Spleen (tissue), 11 donors: ENCODE measurements at regions not wholly inside any gene's neighbourhood (a gene's known extent, or its start where the extent isn't known, plus 50 kb on each side); places are given as distances from the start of the nearest gene placed in this dataset.

Source experiments
- DNase-seq: peaks from one replicate; pipeline ENCODE4 v3.0.0-alpha.2; 2020
- H3K27ac ChIP-seq, 8 donors: fragments of 200-600 bp; sonication (generic) in 7 of 8; 1 replicate in 4 of 8; 2 replicates in 4 of 8; pipeline versions ENCODE4 v1.5.0 to v1.8.0; 2016 to 2021; ENCODE audit warnings: inconsistent platforms in 4 of 8, mild to moderate bottlenecking in 4 of 8, moderate library complexity in 1 of 8
- H3K27me3 ChIP-seq, 7 donors: fragments of 200-600 bp; sonication (generic) in 6 of 7; replicated peaks in 1 of 7; 1 replicate in 4 of 7; 2 replicates in 3 of 7; pipeline versions ENCODE4 v1.5.0 to v1.8.0; 2016 to 2021; ENCODE audit warnings: inconsistent platforms in 3 of 7, mild to moderate bottlenecking in 1 of 7
- H3K36me3 ChIP-seq, 6 donors: fragments of 200-600 bp; sonication (generic) in 5 of 6; 1 replicate in 4 of 6; 2 replicates in 2 of 6; pipeline versions ENCODE4 v1.5.0 to v1.8.0; 2016 to 2021; ENCODE audit warnings: inconsistent platforms in 2 of 6
- H3K4me1 ChIP-seq, 6 donors: fragments of 200-600 bp; sonication (generic) in 5 of 6; 1 replicate in 3 of 6; 2 replicates in 3 of 6; pipeline versions ENCODE4 v1.5.0 to v1.8.0; 2016 to 2021; ENCODE audit warnings: inconsistent platforms in 3 of 6
- H3K4me3 ChIP-seq, 8 donors: fragments of 200-600 bp; sonication (generic) in 7 of 8; 1 replicate in 4 of 8; 2 replicates in 4 of 8; pipeline versions ENCODE4 v1.5.0 to v1.8.0; 2016 to 2021; ENCODE audit warnings: inconsistent platforms in 4 of 8, mild to moderate bottlenecking in 4 of 8, moderate library complexity in 2 of 8
- H3K9me3 ChIP-seq, 8 donors: fragments of 200-600 bp; sonication (generic) in 7 of 8; 1 replicate in 4 of 8; 2 replicates in 4 of 8; pipeline versions ENCODE4 v1.5.0 to v1.8.0; 2016 to 2021; ENCODE audit warnings: inconsistent platforms in 4 of 8
- CTCF ChIP-seq, 11 experiments: fragments of 200-600 bp in 7 of 11; fragments of 450-650 bp in 4 of 11; sonication (generic) in 4 of 11; IDR thresholded peaks in 8 of 11; conservative IDR thresholded peaks in 3 of 11; 1 replicate in 7 of 11; 2 replicates in 4 of 11; pipeline versions ENCODE4 v1.4.0 to v1.8.0; 2016 to 2021; ENCODE audit warnings: antibody characterized with exemption in 11 of 11, inconsistent platforms in 4 of 11, mild to moderate bottlenecking in 1 of 11
- POLR2A ChIP-seq, 3 donors: fragments of 450-650 bp; IDR thresholded peaks; one replicate each; pipeline ENCODE4 v1.5.1; 2017; ENCODE audit warnings: antibody characterized with exemption in 3 of 3, mild to moderate bottlenecking in 1 of 3
- POLR2AphosphoS5 ChIP-seq, 3 donors: sonication (generic); formaldehyde crosslinking; IDR thresholded peaks; one replicate each; pipeline ENCODE4 v1.5.1; 2017; ENCODE audit warnings: antibody characterized with exemption in 3 of 3
- WGBS, 5 donors: extraction: QIAGEN DNeasy Blood & Tissue Kit in 3 of 5; methylation state at CpG; one replicate each; pipeline versions ENCODE4 v1.1.5 to v1.1.7; 2013 to 2018; 5-methylcytosine and 5-hydroxymethylcytosine counted together
- intact Hi-C: fragments of 100-400 bp; cut with DNase I; formaldehyde crosslinking; loops from one replicate; pipeline ENCODE4 v1.15.0; 2023; ENCODE audit warnings: low total_unique reads
- donor health status: healthy with polysubstance abuse.
- donor health status: DM: no; HTN: no; CAD: no; lungs with moderate emphysema.
- donor health status: DM: no; HTN: no; CAD: no.
- donor health status: Bipolar disorder and iron deficiency.
- donor health status: healthy.
- donor health status: DM: no; HTN: no; CAD: no.
- donor health status: DM: yes; HTN: yes; CAD: no.

DNA sequence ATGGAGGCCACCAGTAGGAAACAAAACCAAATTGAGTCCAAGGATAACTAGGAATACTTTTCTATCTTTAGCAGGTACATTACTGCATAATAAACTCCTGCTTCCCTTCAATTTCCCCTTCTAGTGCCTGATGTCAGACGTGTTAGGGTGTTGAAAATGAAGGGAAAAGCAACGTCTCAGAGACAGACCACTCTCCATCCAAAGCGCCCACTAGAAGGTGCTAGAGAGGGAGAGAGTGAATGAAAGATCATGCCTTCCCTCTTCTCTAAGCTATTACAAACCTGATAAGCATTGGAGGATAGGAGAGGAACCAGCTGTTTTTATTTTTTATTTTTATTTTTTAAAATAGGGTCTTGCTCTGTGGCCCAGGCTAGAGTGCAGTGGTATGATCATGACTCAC lies 64.1 kb downstream of the ZNF641 start:
- Histone ChIP-seq H3K27ac (peak overlapping the region in 2 of 8 donors; percentile 45 to 48), H3K36me3 (no peaks in the 10 kb centered on the region), H3K27me3 (peaks cover 0 to 5% (median 0%) of the 10 kb centered on the region in 7 donors), H3K4me1 (peaks cover 0 to 13% (median 5%) of the 10 kb centered on the region in 6 donors), H3K4me3 (no peak overlapping the region), H3K9me3 (no peaks in the 10 kb centered on the region)
- intact Hi-C loops, result no loop called here
- WGBS, 5 donors, result 24 to 30% (median 29%) methylated on average over 3 of the region's 3 CpGs
- DNase-seq, result no peak
- TF ChIP-seq POLR2A (IDR thresholded peaks at IDR 0.05), result no peak
- peak in 4 of 11 experiments; percentile 15 to 44 (median 34) for TF ChIP-seq CTCF (IDR thresholded peaks at IDR 0.05 in 8 of 11, conservative IDR thresholded peaks at IDR 0.05 in 3 of 11)

GRCh38 chr12:48285751-48286650 lies 64.7 kb downstream of the ZNF641 start:
- 68 to 87% (median 70%) methylated on average over 2 of the region's 2 CpGs for whole genome bisulfite sequencing, 5 donors
- intact Hi-C loops, result no loop called here
- peaks cover 0 to 13% (median 5%) of the 10 kb centered on the region in 6 donors for H3K4me1 ChIP-seq
- H3K36me3 ChIP-seq, result no peaks in the 10 kb centered on the region
- no peak overlapping the region for H3K4me3 ChIP-seq
- no peaks in the 10 kb centered on the region for H3K9me3 ChIP-seq
- no peak for DNase-seq
- peaks cover 0 to 5% (median 0%) of the 10 kb centered on the region in 7 donors for H3K27me3 ChIP-seq
- H3K27ac ChIP-seq, result peak overlapping the region in 2 of 8 donors; percentile 45 to 48
- TF ChIP-seq CTCF (IDR thresholded peaks at IDR 0.05 in 8 of 11, conservative IDR thresholded peaks at IDR 0.05 in 3 of 11), result no peak
- no peak for TF ChIP-seq POLR2AphosphoS5 (IDR thresholded peaks at IDR 0.05)
- TF ChIP-seq POLR2A (IDR thresholded peaks at IDR 0.05), result no peak

- intact Hi-C loops, result no loop called here
- H3K27ac ChIP-seq, result peak overlapping the region in 2 of 8 donors; percentile 14 to 76
- DNase-seq, result no peak
- H3K4me1 ChIP-seq, result peaks cover 0 to 13% (median 5%) of the 10 kb centered on the region in 6 donors
- no peak overlapping the region for H3K4me3 ChIP-seq
- TF ChIP-seq CTCF (IDR thresholded peaks at IDR 0.05 in 8 of 11, conservative IDR thresholded peaks at IDR 0.05 in 3 of 11), result no peak
- no peak for TF ChIP-seq POLR2A (IDR thresholded peaks at IDR 0.05)
- TF ChIP-seq POLR2AphosphoS5 (IDR thresholded peaks at IDR 0.05), result no peak
- WGBS, 5 donors, result 0 to 35% (median 0%) methylated on average over 1 of the region's 1 CpG
- H3K27me3 ChIP-seq, result peaks cover 0 to 5% (median 0%) of the 10 kb centered on the region in 7 donors
- H3K9me3 ChIP-seq, result peaks cover 0 to 3% (median 2%) of the 10 kb centered on the region in 8 donors
- H3K36me3 ChIP-seq, result no peaks in the 10 kb centered on the region
Measured at GRCh38 chr12:48281811-48282210, 68.9 kb downstream of the ZNF641 start.

GRCh38 chr12:48280572-48280971 lies 70.1 kb downstream of the ZNF641 start:
- no peak for TF ChIP-seq CTCF (IDR thresholded peaks at IDR 0.05 in 8 of 11, conservative IDR thresholded peaks at IDR 0.05 in 3 of 11)
- TF ChIP-seq POLR2A (IDR thresholded peaks at IDR 0.05), result no peak
- TF ChIP-seq POLR2AphosphoS5 (IDR thresholded peaks at IDR 0.05), result no peak
- Histone ChIP-seq H3K36me3 (no peaks in the 10 kb centered on the region), H3K27me3 (peaks cover 0 to 5% (median 0%) of the 10 kb centered on the region in 7 donors), H3K9me3 (peaks cover 0 to 15% (median 8%) of the 10 kb centered on the region in 8 donors), H3K4me3 (no peak overlapping the region), H3K27ac (peak overlapping the region in 1 of 8 donors; percentile 89), H3K4me1 (peaks cover 0 to under 1% (median 0%) of the 10 kb centered on the region in 6 donors)
- intact Hi-C loops, result no loop called here
- DNase-seq, result no peak
- WGBS, 5 donors, result 62 to 80% (median 64%) methylated on average over 5 of the region's 5 CpGs
